HCT116 (cell line): ENCODE measurements at regions not wholly inside any gene's neighbourhood (a gene's known extent, or its start where the extent isn't known, plus 50 kb on each side); places are given as distances from the start of the nearest gene placed in this dataset.

Experiments used
- ATAC-seq: fragments of 200-7000 bp; cut with Tn5 transposase; 2 replicates; pipeline ENCODE4 v1.9.1; 2020; ENCODE audit warnings: mild to moderate bottlenecking, moderate library complexity
- BruUV-seq: library from RNA; stranded (reverse); fragments of 400-500 nt; replicated peaks from 2 replicates; lab custom pipeline; 2021; lab: Mats Ljungman, UMichigan
- CTCF ChIA-PET: fragments of 300-600 bp; sonication (Branson Sonifier 250); formaldehyde crosslinking; loops from one replicate; lab custom pipeline; 2021; ENCODE audit warnings: antibody characterized with exemption; lab: Charles Lee
- POLR2A ChIA-PET: fragments of 300-600, 350-600 bp; sonication (Branson Sonifier 250); formaldehyde crosslinking; loops from one replicate; lab custom pipeline; 2021; ENCODE audit warnings: antibody characterized with exemption; lab: Charles Lee
- RAD21 ChIA-PET, 2 experiments: fragments of 300-600 bp; sonication (Branson Sonifier 250); formaldehyde crosslinking; loops; one replicate each; lab custom pipeline; 2023; ENCODE audit warnings: low total read pairs in 2 of 2; ENCODE audit not compliant: uncharacterized antibody in 2 of 2, unreplicated experiment in 2 of 2, low non-redundant PET in 1 of 2; lab: Charles Lee
- DNase-seq: peaks from one replicate; pipeline ENCODE4 v3.0.0-alpha.2; 2010; ENCODE audit warnings: low read depth, low spot score
- H2AFZ ChIP-seq: fragments of 200-600 bp; shearing (Covaris generic), sonication (generic); 2 replicates; pipeline ENCODE4 v1.6.1; 2017; ENCODE audit warnings: low read depth, mixed run types, mixed read lengths, antibody characterized with exemption, low read length; ENCODE audit not compliant: poor library complexity, severe bottlenecking
- H3K27ac ChIP-seq: 2 replicates; pipeline ENCODE4 v1.5.1; 2012; ENCODE audit warnings: low read depth, low read length
- H3K27me3 ChIP-seq: fragments of 200-600 bp; sonication (generic); 2 replicates; pipeline ENCODE4 v1.6.1; 2016; ENCODE audit warnings: mixed run types, low read length, mixed read lengths; ENCODE audit not compliant: insufficient read depth
- H3K36me3 ChIP-seq, 2 experiments: fragments of 200-500 bp in 1 of 2; fragments of 200-600 bp in 1 of 2; sonication (Bioruptor generic) in 1 of 2; sonication (generic) in 1 of 2; 2 replicates each; pipeline versions ENCODE4 v1.5.1 to v1.6.1; 2014 to 2016; ENCODE audit warnings: low read length in 2 of 2, inconsistent platforms in 1 of 2, mixed read lengths in 1 of 2, mixed run types in 1 of 2; ENCODE audit not compliant: insufficient read depth in 2 of 2, control insufficient read depth in 1 of 2
- H3K4me1 ChIP-seq, 2 experiments: fragments of 200-600 bp in 1 of 2; sonication (generic) in 1 of 2; 2 replicates each; pipeline versions ENCODE4 v1.5.1 to v1.6.1; 2012 to 2017; ENCODE audit warnings: low read length in 2 of 2, inconsistent platforms in 1 of 2, mild to moderate bottlenecking in 1 of 2, mixed read lengths in 1 of 2, mixed run types in 1 of 2, moderate library complexity in 1 of 2; ENCODE audit not compliant: insufficient read depth in 2 of 2, control insufficient read depth in 1 of 2
- H3K4me2 ChIP-seq: fragments of 200-600 bp; sonication (generic); 2 replicates; pipeline ENCODE4 v1.6.1; 2017; ENCODE audit warnings: mixed run types, low read length, mixed read lengths
- H3K4me3 ChIP-seq, 2 experiments: fragments of 200-600 bp in 1 of 2; sonication (generic) in 1 of 2; replicated peaks in 1 of 2; 2 replicates each; pipeline ENCODE4 v1.5.1; 2011 to 2016; ENCODE audit warnings: low read length in 2 of 2, control low read depth in 1 of 2, low read depth in 1 of 2, mild to moderate bottlenecking in 1 of 2, mixed read lengths in 1 of 2, mixed run types in 1 of 2
- H3K79me2 ChIP-seq: fragments of 200-600 bp; sonication (generic); 2 replicates; pipeline ENCODE4 v1.6.1; 2017; ENCODE audit warnings: mild to moderate bottlenecking, mixed run types, low read length, moderate library complexity, mixed read lengths; ENCODE audit not compliant: insufficient read depth
- H3K9ac ChIP-seq: fragments of 200-600 bp; sonication (generic); 2 replicates; pipeline ENCODE4 v1.6.1; 2016; ENCODE audit warnings: low read length, mixed read lengths
- H3K9me2 ChIP-seq: fragments of 200-600 bp; sonication (generic), shearing (Covaris generic); 2 replicates; pipeline ENCODE4 v1.6.1; 2017; ENCODE audit warnings: mixed run types, mild to moderate bottlenecking, moderate library complexity; ENCODE audit not compliant: insufficient read depth
- H3K9me3 ChIP-seq, 2 experiments: fragments of 200-500 bp in 1 of 2; fragments of 200-600 bp in 1 of 2; sonication (Bioruptor generic) in 1 of 2; sonication (generic) in 1 of 2; 2 replicates each; pipeline ENCODE4 v1.6.1; 2014 to 2017; ENCODE audit warnings: low read length in 2 of 2, mixed read lengths in 2 of 2, inconsistent platforms in 1 of 2, low read depth in 1 of 2, mild to moderate bottlenecking in 1 of 2, mixed run types in 1 of 2, moderate library complexity in 1 of 2; ENCODE audit not compliant: control insufficient read depth in 1 of 2, insufficient read depth in 1 of 2
- H4K20me1 ChIP-seq: fragments of 200-600 bp; sonication (generic), shearing (Covaris generic); 2 replicates; pipeline ENCODE4 v1.6.1; 2017; ENCODE audit warnings: mixed run types, mild to moderate bottlenecking, moderate library complexity; ENCODE audit not compliant: insufficient read depth
- CBX3 ChIP-seq: IDR thresholded peaks from 2 replicates; pipeline ENCODE4 v1.6.1; 2012; ENCODE audit warnings: low read depth
- CEBPB ChIP-seq: IDR thresholded peaks from 2 replicates; pipeline ENCODE4 v1.6.1; 2012; ENCODE audit warnings: low read depth
- ELF1 ChIP-seq: IDR thresholded peaks from 2 replicates; pipeline ENCODE4 v1.6.1; 2012; ENCODE audit warnings: low read depth, borderline replicate concordance
- EZH2 ChIP-seq: fragments of 200-600 bp; sonication (generic); IDR thresholded peaks from 2 replicates; pipeline ENCODE4 v1.6.1; 2017; ENCODE audit warnings: antibody characterized with exemption, mixed run types
- EZH2phosphoT487 ChIP-seq: fragments of 200-600 bp; IDR thresholded peaks from 2 replicates; pipeline ENCODE4 v1.6.1; 2018; ENCODE audit warnings: antibody characterized with exemption, borderline replicate concordance
- POLR2A ChIP-seq: IDR thresholded peaks from 2 replicates; pipeline ENCODE4 v1.7.0; 2011; ENCODE audit warnings: borderline replicate concordance; ENCODE audit not compliant: insufficient read depth, insufficient read length; ENCODE audit errors: extremely low read depth
- POLR2AphosphoS5 ChIP-seq: IDR thresholded peaks from 2 replicates; pipeline ENCODE4 v1.6.1; 2011; ENCODE audit warnings: mild to moderate bottlenecking, low read depth, low read length, moderate library complexity
- RAD21 ChIP-seq: IDR thresholded peaks from 2 replicates; pipeline ENCODE4 v1.6.1; 2012; ENCODE audit warnings: low read depth, mild to moderate bottlenecking
- SIN3A ChIP-seq: IDR thresholded peaks from 2 replicates; pipeline ENCODE4 v1.6.1; 2012; ENCODE audit warnings: low read depth
- SP1 ChIP-seq: IDR thresholded peaks from 2 replicates; pipeline ENCODE4 v1.6.1; 2012; ENCODE audit warnings: low read depth
- SRF ChIP-seq: IDR thresholded peaks from 2 replicates; pipeline ENCODE4 v1.6.1; 2012; ENCODE audit warnings: low read depth
- YY1 ChIP-seq: IDR thresholded peaks from 2 replicates; pipeline ENCODE4 v1.6.1; 2011; ENCODE audit warnings: low read length, low read depth, moderate library complexity, mild to moderate bottlenecking; ENCODE audit not compliant: insufficient replicate concordance; ENCODE audit errors: extremely low read depth
- ZFX ChIP-seq: fragments of 450-650 bp; IDR thresholded peaks from 2 replicates; pipeline ENCODE4 v1.6.1; 2017
- ZNF274 ChIP-seq: fragments of 200-500 bp; sonication (Bioruptor generic); IDR thresholded peaks from 2 replicates; pipeline ENCODE4 v1.6.1; 2014; ENCODE audit warnings: mild to moderate bottlenecking, low read depth, low read length, inconsistent platforms
- intact Hi-C: fragments of 100-400 bp; cut with micrococcal nuclease; formaldehyde crosslinking; loops from 2 replicates; pipeline ENCODE4 v1.10.0; 2022
- TF ChIP-seq, protein P1 (sequence below): IDR thresholded peaks from 2 replicates; pipeline ENCODE4 v1.6.1; 2012
- TF ChIP-seq, protein P2 (sequence below), 3 experiments: fragments of 200-600 bp in 1 of 3; sonication (generic) in 1 of 3; IDR thresholded peaks in 2 of 3; conservative IDR thresholded peaks in 1 of 3; 2 replicates each; pipeline ENCODE4 v1.5.1; 2012 to 2017; ENCODE audit warnings: low read depth in 2 of 3, low read length in 2 of 3, antibody characterized with exemption in 1 of 3, borderline replicate concordance in 1 of 3, control low read depth in 1 of 3, mild to moderate bottlenecking in 1 of 3, mixed read lengths in 1 of 3, mixed run types in 1 of 3, moderate library complexity in 1 of 3; ENCODE audit not compliant: insufficient read depth in 1 of 3
- TF ChIP-seq, protein P3 (sequence below): IDR thresholded peaks from 2 replicates; pipeline ENCODE4 v1.6.1; 2012

DNA sequence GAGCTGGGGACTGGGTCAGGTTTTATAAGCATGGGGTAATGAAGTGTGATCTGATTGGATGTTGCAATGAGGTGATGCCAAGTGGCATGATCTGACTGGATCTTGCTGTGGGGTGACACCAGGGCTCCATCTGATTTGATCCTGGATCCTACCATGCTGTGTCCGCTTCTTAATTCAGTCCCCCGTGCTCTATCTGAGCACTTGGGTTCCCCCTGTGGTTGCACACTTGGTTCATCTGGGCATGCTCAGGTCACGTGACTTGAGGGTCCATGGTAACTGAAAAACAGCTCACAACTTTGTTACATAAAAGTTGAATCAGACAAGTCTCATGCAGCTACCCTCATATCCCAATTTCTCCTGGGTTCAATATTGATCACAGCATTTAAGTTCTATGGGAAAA, 448.6 kb upstream of the NRP1 start:
- Histone ChIP-seq H3K27ac (no peak overlapping the region), H3K36me3 (no peaks in the 10 kb centered on the region), H3K4me2 (no peak overlapping the region), H3K79me2 (no peaks in the 10 kb centered on the region), H4K20me1 (no peaks in the 10 kb centered on the region), H3K27me3 (no peaks in the 10 kb centered on the region), H3K4me1 (no peaks in the 10 kb centered on the region), H2AFZ (no peak overlapping the region)
- BruUV-seq, result no TSS peak
- TF ChIP-seq CEBPB (no peak), ZNF274 (no peak), CBX3 (no peak), SIN3A (no peak), YY1 (no peak), POLR2A (no peak), EZH2 (no peak), SP1 (no peak), RAD21 (no peak), SRF (no peak), POLR2AphosphoS5 (no peak), ZFX (no peak), EZH2phosphoT487 (no peak), ELF1 (no peak)
- TF ChIP-seq, protein P1, sequence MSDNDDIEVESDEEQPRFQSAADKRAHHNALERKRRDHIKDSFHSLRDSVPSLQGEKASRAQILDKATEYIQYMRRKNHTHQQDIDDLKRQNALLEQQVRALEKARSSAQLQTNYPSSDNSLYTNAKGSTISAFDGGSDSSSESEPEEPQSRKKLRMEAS, result no peak
- TF ChIP-seq, protein P2, sequence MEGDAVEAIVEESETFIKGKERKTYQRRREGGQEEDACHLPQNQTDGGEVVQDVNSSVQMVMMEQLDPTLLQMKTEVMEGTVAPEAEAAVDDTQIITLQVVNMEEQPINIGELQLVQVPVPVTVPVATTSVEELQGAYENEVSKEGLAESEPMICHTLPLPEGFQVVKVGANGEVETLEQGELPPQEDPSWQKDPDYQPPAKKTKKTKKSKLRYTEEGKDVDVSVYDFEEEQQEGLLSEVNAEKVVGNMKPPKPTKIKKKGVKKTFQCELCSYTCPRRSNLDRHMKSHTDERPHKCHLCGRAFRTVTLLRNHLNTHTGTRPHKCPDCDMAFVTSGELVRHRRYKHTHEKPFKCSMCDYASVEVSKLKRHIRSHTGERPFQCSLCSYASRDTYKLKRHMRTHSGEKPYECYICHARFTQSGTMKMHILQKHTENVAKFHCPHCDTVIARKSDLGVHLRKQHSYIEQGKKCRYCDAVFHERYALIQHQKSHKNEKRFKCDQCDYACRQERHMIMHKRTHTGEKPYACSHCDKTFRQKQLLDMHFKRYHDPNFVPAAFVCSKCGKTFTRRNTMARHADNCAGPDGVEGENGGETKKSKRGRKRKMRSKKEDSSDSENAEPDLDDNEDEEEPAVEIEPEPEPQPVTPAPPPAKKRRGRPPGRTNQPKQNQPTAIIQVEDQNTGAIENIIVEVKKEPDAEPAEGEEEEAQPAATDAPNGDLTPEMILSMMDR (IDR thresholded peaks at IDR 0.05 in 2 of 3, conservative IDR thresholded peaks at IDR 0.05 in 1 of 3; ENCODE audit: borderline replicate concordance in 1 of 3, insufficient read depth in 1 of 3, low read depth in 2 of 3, low read length in 2 of 3), result no peak
- TF ChIP-seq, protein P3, sequence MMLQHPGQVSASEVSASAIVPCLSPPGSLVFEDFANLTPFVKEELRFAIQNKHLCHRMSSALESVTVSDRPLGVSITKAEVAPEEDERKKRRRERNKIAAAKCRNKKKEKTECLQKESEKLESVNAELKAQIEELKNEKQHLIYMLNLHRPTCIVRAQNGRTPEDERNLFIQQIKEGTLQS, result no peak
- TF ChIP-seq, all 23 proteins: peak for 0
- no peaks in the 10 kb centered on the region for H3K9me3 ChIP-seq
- DNase-seq, result no peak
- no peak overlapping the region for H3K9ac ChIP-seq
- intact Hi-C loops, result no loop called here
- no peaks in the 10 kb centered on the region for H3K9me2 ChIP-seq
- POLR2A ChIA-PET, result no interaction called here
- RAD21 ChIA-PET, result no interaction called here
- H3K4me3 ChIP-seq, result no peak overlapping the region
- CTCF ChIA-PET, result no interaction called here
- ATAC-seq, result no peak
